H1 (cell line): ENCODE measurements at regions not wholly inside any gene's neighbourhood (a gene's known extent, or its start where the extent isn't known, plus 50 kb on each side); places are given as distances from the start of the nearest gene placed in this dataset.

Source experiments
- CTCF ChIA-PET: fragments of 300-600 bp; sonication (Branson Sonifier 250); formaldehyde crosslinking; loops from one replicate; lab custom pipeline; 2021; ENCODE audit not compliant: partially characterized antibody; lab: Charles Lee
- POLR2A ChIA-PET: fragments of 300-600 bp; sonication (Branson Sonifier 250); formaldehyde crosslinking; loops from one replicate; lab custom pipeline; 2021; ENCODE audit warnings: inconsistent platforms; ENCODE audit not compliant: partially characterized antibody; lab: Charles Lee
- DNase-seq, 2 experiments: peaks; one replicate each; pipeline versions ENCODE4 v3.0.0 to v3.0.0-alpha.2; 2010 to 2022; ENCODE audit warnings: low spot score in 2 of 2, low read depth in 1 of 2, mixed read lengths in 1 of 2
- FAIRE-seq: peaks from 2 replicates; lab custom pipeline; 2011; peaks lifted over from hg19 to GRCh38; lab: Jason Lieb, UNC
- H2AFZ ChIP-seq: 2 replicates; pipeline ENCODE4 v1.8.1; 2012; ENCODE audit warnings: low read length, inconsistent platforms
- H2AK5ac ChIP-seq: 2 replicates; pipeline ENCODE4 v1.6.1; 2013; ENCODE audit warnings: low read depth, low read length
- H2BK120ac ChIP-seq: replicated peaks from 2 replicates; pipeline ENCODE3; 2013; ENCODE audit warnings: low read depth, low read length, inconsistent platforms
- H2BK12ac ChIP-seq: 2 replicates; pipeline ENCODE4 v1.6.1; 2013; ENCODE audit warnings: low read depth, low read length
- H2BK15ac ChIP-seq: 2 replicates; pipeline ENCODE4 v1.6.1; 2013; ENCODE audit warnings: low read length
- H2BK20ac ChIP-seq: 2 replicates; pipeline ENCODE4 v1.6.1; 2013; ENCODE audit warnings: low read length
- H2BK5ac ChIP-seq: 2 replicates; pipeline ENCODE4 v1.6.1; 2013; ENCODE audit warnings: low read depth, low read length
- H3K14ac ChIP-seq: 2 replicates; pipeline ENCODE4 v1.6.1; 2013; ENCODE audit warnings: inconsistent platforms; ENCODE audit not compliant: insufficient read length
- H3K18ac ChIP-seq: 2 replicates; pipeline ENCODE4 v1.6.1; 2013; ENCODE audit warnings: low read length; ENCODE audit errors: extremely low read depth
- H3K23ac ChIP-seq: 2 replicates; pipeline ENCODE4 v1.6.1; 2013; ENCODE audit warnings: inconsistent platforms; ENCODE audit not compliant: insufficient read length
- H3K23me2 ChIP-seq: 2 replicates; pipeline ENCODE4 v1.6.1; 2013; ENCODE audit warnings: low read depth, low read length
- H3K27ac ChIP-seq: 2 replicates; pipeline ENCODE4 v1.6.1; 2011; ENCODE audit warnings: low read depth, low read length, inconsistent platforms
- H3K27me3 ChIP-seq, 4 experiments: replicated peaks in 1 of 4; 1 replicate in 1 of 4; 2 replicates in 3 of 4; pipeline versions ENCODE4 v1.6.1 to v1.8.1; 2011 to 2013; ENCODE audit warnings: low read length in 3 of 4, mild to moderate bottlenecking in 3 of 4, inconsistent platforms in 2 of 4, mixed read lengths in 2 of 4, moderate library complexity in 1 of 4; ENCODE audit not compliant: control insufficient read depth in 3 of 4, insufficient read depth in 3 of 4; ENCODE audit errors: extremely low read depth in 1 of 4
- H3K36me3 ChIP-seq, 4 experiments: 2 replicates each; pipeline versions ENCODE4 v1.6.1 to v1.8.1; 2011 to 2013; ENCODE audit warnings: mild to moderate bottlenecking in 4 of 4, low read length in 3 of 4, moderate library complexity in 2 of 4, control low read depth in 1 of 4, inconsistent platforms in 1 of 4; ENCODE audit not compliant: insufficient read depth in 4 of 4, control insufficient read depth in 2 of 4
- H3K4ac ChIP-seq: replicated peaks from 2 replicates; pipeline ENCODE3; 2013; ENCODE audit warnings: low read length, low read depth, mixed read lengths, inconsistent platforms; ENCODE audit not compliant: insufficient read length
- H3K4me1 ChIP-seq, 4 experiments: replicated peaks in 1 of 4; 1 replicate in 1 of 4; 2 replicates in 3 of 4; pipeline versions ENCODE4 v1.6.1 to v1.8.1; 2011 to 2013; ENCODE audit warnings: low read length in 3 of 4, inconsistent platforms in 2 of 4, mixed read lengths in 1 of 4; ENCODE audit not compliant: insufficient read depth in 4 of 4, control insufficient read depth in 3 of 4
- H3K4me2 ChIP-seq, 2 experiments: 2 replicates each; pipeline versions ENCODE4 v1.6.1 to v1.8.1; 2011 to 2013; ENCODE audit warnings: low read depth in 2 of 2, low read length in 2 of 2, control low read depth in 1 of 2, inconsistent platforms in 1 of 2, mild to moderate bottlenecking in 1 of 2; ENCODE audit not compliant: insufficient read depth in 1 of 2
- H3K4me3 ChIP-seq, 4 experiments: fragments of 200-600, 300-600 bp in 1 of 4; sonication (generic), shearing (Covaris generic), sonication (Bioruptor Twin) in 1 of 4; 2 replicates each; pipeline versions ENCODE4 v1.5.1 to v1.8.1; 2011 to 2016; ENCODE audit warnings: low read length in 4 of 4, low read depth in 3 of 4, control low read depth in 2 of 4, inconsistent platforms in 2 of 4, mild to moderate bottlenecking in 2 of 4, mixed read lengths in 1 of 4, moderate library complexity in 1 of 4; ENCODE audit not compliant: insufficient read depth in 2 of 4; ENCODE audit errors: extremely low read depth in 1 of 4
- H3K56ac ChIP-seq: replicated peaks from 2 replicates; pipeline ENCODE3; 2013; ENCODE audit warnings: low read depth, mild to moderate bottlenecking, mixed read lengths, low read length, inconsistent platforms; ENCODE audit not compliant: insufficient read length
- H3K79me1 ChIP-seq: 2 replicates; pipeline ENCODE4 v1.6.1; 2013; ENCODE audit warnings: low read depth, low read length, control low read depth
- H3K79me2 ChIP-seq, 2 experiments: 2 replicates each; pipeline versions ENCODE4 v1.6.1 to v1.8.1; 2012 to 2013; ENCODE audit warnings: low read length in 2 of 2, mild to moderate bottlenecking in 2 of 2, inconsistent platforms in 1 of 2; ENCODE audit not compliant: insufficient read depth in 2 of 2, control insufficient read depth in 1 of 2
- H3K9ac ChIP-seq, 4 experiments: replicated peaks in 1 of 4; 1 replicate in 1 of 4; 2 replicates in 3 of 4; pipeline versions ENCODE4 v1.6.1 to v1.8.1; 2011 to 2013; ENCODE audit warnings: low read depth in 3 of 4, low read length in 3 of 4, control low read depth in 2 of 4, mild to moderate bottlenecking in 2 of 4, moderate library complexity in 2 of 4, inconsistent platforms in 1 of 4; ENCODE audit errors: extremely low read depth in 1 of 4
- H3K9me3 ChIP-seq, 2 experiments: 2 replicates each; pipeline versions ENCODE4 v1.6.1 to v1.8.1; 2012 to 2013; ENCODE audit warnings: mild to moderate bottlenecking in 2 of 2, moderate library complexity in 2 of 2, control low read depth in 1 of 2, inconsistent platforms in 1 of 2, low read depth in 1 of 2, low read length in 1 of 2, mixed read lengths in 1 of 2; ENCODE audit not compliant: insufficient read depth in 2 of 2
- H4K20me1 ChIP-seq, 2 experiments: replicated peaks in 1 of 2; 2 replicates each; pipeline versions ENCODE3 to v1.8.1; 2011 to 2013; ENCODE audit warnings: inconsistent platforms in 2 of 2, low read length in 2 of 2, mild to moderate bottlenecking in 1 of 2; ENCODE audit not compliant: insufficient read depth in 2 of 2, control insufficient read depth in 1 of 2
- H4K5ac ChIP-seq: 2 replicates; pipeline ENCODE4 v1.6.1; 2013; ENCODE audit warnings: low read length, low read depth, mixed read lengths, inconsistent platforms; ENCODE audit not compliant: insufficient read length
- H4K8ac ChIP-seq: 2 replicates; pipeline ENCODE4 v1.8.0; 2013; ENCODE audit warnings: mild to moderate bottlenecking, moderate library complexity, low read length, inconsistent platforms; ENCODE audit not compliant: insufficient read depth; ENCODE audit errors: extremely low read depth
- H4K91ac ChIP-seq: replicated peaks from 2 replicates; pipeline ENCODE3; 2013; ENCODE audit warnings: low read length, mixed read lengths, inconsistent platforms; ENCODE audit not compliant: insufficient read length
- CEBPB ChIP-seq: IDR thresholded peaks from 2 replicates; pipeline ENCODE4 v1.6.1; 2012; ENCODE audit warnings: low read depth, low read length
- CHD1 ChIP-seq: IDR thresholded peaks from 2 replicates; pipeline ENCODE4 v1.6.1; 2012; ENCODE audit warnings: low read depth, low read length, improper control_type of control experiment
- EGR1 ChIP-seq: IDR thresholded peaks from 2 replicates; pipeline ENCODE4 v1.6.1; 2011; ENCODE audit warnings: low read depth, low read length, borderline replicate concordance
- JUND ChIP-seq: IDR thresholded peaks from 2 replicates; pipeline ENCODE4 v1.6.1; 2011; ENCODE audit warnings: mild to moderate bottlenecking, improper control_type of control experiment, low read length
- POLR2A ChIP-seq, 2 experiments: IDR thresholded peaks; 1 replicate in 1 of 2; 2 replicates in 1 of 2; pipeline ENCODE4 v1.6.1; 2011; ENCODE audit warnings: low read depth in 2 of 2, low read length in 2 of 2, mild to moderate bottlenecking in 2 of 2; ENCODE audit errors: control extremely low read depth in 1 of 2
- WGBS, 2 experiments: shearing (Covaris generic) in 1 of 2; methylation state at CpG; one replicate each; pipeline versions ENCODE4 v1.1.6 to v1.1.7; 2013 to 2015; ENCODE audit warnings: low lambda C conversion rate in 2 of 2, mixed read lengths in 2 of 2, inconsistent platforms in 1 of 2, low coverage in 1 of 2, missing lambda C conversion rate in 1 of 2; ENCODE audit not compliant: insufficient replicate concordance in 2 of 2, insufficient coverage in 1 of 2, insufficient read length in 1 of 2; ENCODE audit errors: extremely low coverage in 1 of 2, missing lambda C conversion rate in 1 of 2; 5-methylcytosine and 5-hydroxymethylcytosine counted together

- Histone ChIP-seq H3K18ac (no peak overlapping the region), H3K9ac (no peak overlapping the region), H3K36me3 (no peaks in the 10 kb centered on the region), H3K27me3 (no peaks in the 10 kb centered on the region), H4K20me1 (no peaks in the 10 kb centered on the region), H3K23me2 (no peaks in the 10 kb centered on the region), H4K91ac (no peak overlapping the region), H3K4me3 (no peak overlapping the region), H2BK12ac (no peak overlapping the region), H4K5ac (no peak overlapping the region), H2AK5ac (no peak overlapping the region), H3K79me1 (no peaks in the 10 kb centered on the region), H3K4me2 (no peak overlapping the region), H2BK120ac (no peak overlapping the region), H3K9me3 (no peaks in the 10 kb centered on the region), H2BK20ac (no peak overlapping the region), H3K56ac (no peak overlapping the region), H3K4ac (no peak overlapping the region), H4K8ac (no peak overlapping the region), H3K27ac (no peak overlapping the region), H3K4me1 (no peaks in the 10 kb centered on the region), H2BK15ac (no peak overlapping the region), H2AFZ (no peak overlapping the region), H2BK5ac (no peak overlapping the region), H3K79me2 (no peaks in the 10 kb centered on the region), H3K23ac (no peak overlapping the region), H3K14ac (no peak overlapping the region)
- FAIRE-seq (no peak), DNase-seq (no peak)
- 93% methylated on average over 3 of the region's 4 CpGs; no CpG with 5 or more reads in 1 of the 2 experiments for WGBS, 2 experiments
- CTCF ChIA-PET = interaction anchor here (0.6 kb wide), 1 partner anchor 673 kb away, joined by 3 read pairs; no protein-coding TSS in a partner anchor
- POLR2A ChIA-PET = no interaction called here
- no peak for TF ChIP-seq CEBPB
- TF ChIP-seq CHD1 = no peak
- TF ChIP-seq JUND = no peak
- no peak for TF ChIP-seq POLR2A (IDR thresholded peaks at IDR 0.05; ENCODE audit: control extremely low read depth in 1 of 2, low read depth in 2 of 2, low read length in 2 of 2)
- no peak for TF ChIP-seq EGR1
Measured at GRCh38 chrX:16429406-16429805, 220.6 kb upstream of the S100G start.
